GM18499 (cell line): ENCODE measurements at regions not wholly inside any gene's neighbourhood (a gene's known extent, or its start where the extent isn't known, plus 50 kb on each side); places are given as distances from the start of the nearest gene placed in this dataset.

Experiments
- ATAC-seq: cut with Tn5 transposase; IDR thresholded peaks from one replicate; pipeline ENCODE4 v1.9.1; 2021; ENCODE audit warnings: moderate number of reproducible peaks; ENCODE audit not compliant: insufficient read depth, unreplicated experiment

GRCh38 chr4:159496248-159496647 lies 393.4 kb downstream of the RAPGEF2 start:
- ATAC-seq = no peak

- ATAC-seq = no peak
These were observed 395.1 kb downstream of the RAPGEF2 start for GRCh38 chr4:159497936-159498335.

- no peak for ATAC-seq
These were observed 395.7 kb downstream of the RAPGEF2 start for GRCh38 chr4:159498446-159499115.

GRCh38 chr4:159500861-159501260 lies 398.0 kb downstream of the RAPGEF2 start:
- no peak for ATAC-seq

GRCh38 chr4:159503236-159504008 lies 400.5 kb downstream of the RAPGEF2 start:
- ATAC-seq = no peak

GRCh38 chr4:159504684-159505083 lies 401.8 kb downstream of the RAPGEF2 start:
- ATAC-seq = no peak

- ATAC-seq = no peak
These were observed 402.5 kb downstream of the RAPGEF2 start for GRCh38 chr4:159505266-159505975.

GRCh38 chr4:159506801-159507517 lies 404.1 kb downstream of the RAPGEF2 start:
- no peak for ATAC-seq

GRCh38 chr4:159508917-159509500 lies 406.1 kb downstream of the RAPGEF2 start:
- no peak for ATAC-seq

- no peak for ATAC-seq
These were observed 409.5 kb downstream of the RAPGEF2 start for GRCh38 chr4:159512348-159512747.

- ATAC-seq = no peak
These were observed 412.6 kb downstream of the RAPGEF2 start for GRCh38 chr4:159515314-159516025.

GRCh38 chr4:159516556-159517140 lies 413.8 kb downstream of the RAPGEF2 start:
- no peak for ATAC-seq

- ATAC-seq = no peak
These were observed 417.2 kb downstream of the RAPGEF2 start for GRCh38 chr4:159520074-159520473.

- ATAC-seq = no peak
These were observed 423.3 kb downstream of the RAPGEF2 start for GRCh38 chr4:159526172-159526571.

- ATAC-seq = no peak
These were observed 431.8 kb downstream of the RAPGEF2 start for GRCh38 chr4:159534655-159535054.

GRCh38 chr4:159538556-159538955 lies 435.7 kb downstream of the RAPGEF2 start:
- ATAC-seq = no peak

- ATAC-seq = no peak
These were observed 437.2 kb downstream of the RAPGEF2 start for GRCh38 chr4:159540038-159540437.

- no peak for ATAC-seq
These were observed 437.6 kb downstream of the RAPGEF2 start for GRCh38 chr4:159540501-159540900.

- ATAC-seq = no peak
These were observed 438.3 kb downstream of the RAPGEF2 start for GRCh38 chr4:159541143-159541542.
